ENCODE measurements at regions not wholly inside any gene's neighbourhood (a gene's known extent, or its start where the extent isn't known, plus 50 kb on each side); places are given as distances from the start of the nearest gene placed in this dataset.

GRCh38 chr11:8800520-8801110 is 110.4 kb upstream of the AKIP1 start:
- TF ChIP-seq EZH2 (IDR thresholded peaks at IDR 0.05; ENCODE audit: insufficient read depth, poor library complexity, severe bottlenecking) (no peak), EZH2phosphoT487 (IDR thresholded peaks at IDR 0.05; ENCODE audit: insufficient read depth, low read depth) (no peak)
